ENCODE measurements at regions not wholly inside any gene's neighbourhood (a gene's known extent, or its start where the extent isn't known, plus 50 kb on each side); places are given as distances from the start of the nearest gene placed in this dataset.

DNA sequence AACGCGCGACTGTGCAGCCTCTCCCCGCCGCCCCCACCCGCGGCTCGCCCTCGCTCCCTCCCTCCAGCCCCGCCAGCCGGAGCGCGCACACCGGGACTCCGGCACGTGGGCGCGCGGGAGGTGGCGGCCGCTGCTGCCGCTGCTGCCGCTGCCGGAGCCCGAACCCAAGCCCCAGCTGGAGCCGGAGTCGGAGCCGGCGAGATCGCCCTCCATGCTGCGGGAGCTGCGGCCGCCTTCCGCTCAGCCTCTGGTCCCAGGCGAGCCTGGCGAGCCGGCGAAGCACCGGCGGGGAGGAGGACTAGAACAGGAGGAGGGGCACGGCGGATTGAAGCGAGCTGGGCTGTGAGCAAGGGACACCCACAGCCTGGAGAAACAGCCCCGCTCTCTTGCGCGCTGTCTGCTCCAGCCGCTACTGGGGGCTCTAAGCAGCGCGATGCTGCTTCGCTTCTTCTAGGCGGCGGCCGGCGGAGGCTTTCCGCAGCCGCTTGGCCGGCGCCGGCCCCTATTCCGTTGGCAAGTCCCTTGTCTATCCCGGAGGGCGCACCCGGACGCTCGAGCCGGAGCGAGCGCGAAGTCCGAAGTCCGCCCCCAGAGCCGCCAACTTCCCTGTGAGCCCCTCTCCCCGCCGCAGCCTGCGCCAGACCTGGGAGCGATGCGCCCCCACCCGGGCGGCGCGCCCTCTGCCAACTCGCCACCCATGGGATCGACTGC is 598.7 kb upstream of the SGCD start (continued):
- TF ChIP-seq, protein P1, sequence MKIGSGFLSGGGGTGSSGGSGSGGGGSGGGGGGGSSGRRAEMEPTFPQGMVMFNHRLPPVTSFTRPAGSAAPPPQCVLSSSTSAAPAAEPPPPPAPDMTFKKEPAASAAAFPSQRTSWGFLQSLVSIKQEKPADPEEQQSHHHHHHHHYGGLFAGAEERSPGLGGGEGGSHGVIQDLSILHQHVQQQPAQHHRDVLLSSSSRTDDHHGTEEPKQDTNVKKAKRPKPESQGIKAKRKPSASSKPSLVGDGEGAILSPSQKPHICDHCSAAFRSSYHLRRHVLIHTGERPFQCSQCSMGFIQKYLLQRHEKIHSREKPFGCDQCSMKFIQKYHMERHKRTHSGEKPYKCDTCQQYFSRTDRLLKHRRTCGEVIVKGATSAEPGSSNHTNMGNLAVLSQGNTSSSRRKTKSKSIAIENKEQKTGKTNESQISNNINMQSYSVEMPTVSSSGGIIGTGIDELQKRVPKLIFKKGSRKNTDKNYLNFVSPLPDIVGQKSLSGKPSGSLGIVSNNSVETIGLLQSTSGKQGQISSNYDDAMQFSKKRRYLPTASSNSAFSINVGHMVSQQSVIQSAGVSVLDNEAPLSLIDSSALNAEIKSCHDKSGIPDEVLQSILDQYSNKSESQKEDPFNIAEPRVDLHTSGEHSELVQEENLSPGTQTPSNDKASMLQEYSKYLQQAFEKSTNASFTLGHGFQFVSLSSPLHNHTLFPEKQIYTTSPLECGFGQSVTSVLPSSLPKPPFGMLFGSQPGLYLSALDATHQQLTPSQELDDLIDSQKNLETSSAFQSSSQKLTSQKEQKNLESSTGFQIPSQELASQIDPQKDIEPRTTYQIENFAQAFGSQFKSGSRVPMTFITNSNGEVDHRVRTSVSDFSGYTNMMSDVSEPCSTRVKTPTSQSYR (CRISPR knock-in tag; IDR thresholded peaks at IDR 0.05), result no peak
- TF ChIP-seq FOXK1 (CRISPR knock-in tag; IDR thresholded peaks at IDR 0.05) (peak; percentile 38; the same call in 1 of the 2 replicates), JUN (CRISPR knock-in tag; IDR thresholded peaks at IDR 0.05) (no peak), ZNF138 (CRISPR knock-in tag; conservative IDR thresholded peaks at IDR 0.05) (no peak), ZNF396 (CRISPR knock-in tag; IDR thresholded peaks at IDR 0.05; ENCODE audit: borderline replicate concordance) (no peak), FOXP1 (CRISPR knock-in tag; IDR thresholded peaks at IDR 0.05; ENCODE audit: borderline replicate concordance) (0 out of 2 replicates have a peak, but pooled peaks have one; percentile 23), CREM (CRISPR knock-in tag; IDR thresholded peaks at IDR 0.05) (0 out of 2 replicates have a peak, but pooled peaks have one; percentile 21), NFYB (CRISPR knock-in tag; conservative IDR thresholded peaks at IDR 0.05; ENCODE audit: low read depth) (no peak), MXD4 (CRISPR knock-in tag; IDR thresholded peaks at IDR 0.05; ENCODE audit: borderline replicate concordance) (no peak), TP53 (CRISPR knock-in tag; IDR thresholded peaks at IDR 0.05) (no peak)
- TF ChIP-seq, protein P2, sequence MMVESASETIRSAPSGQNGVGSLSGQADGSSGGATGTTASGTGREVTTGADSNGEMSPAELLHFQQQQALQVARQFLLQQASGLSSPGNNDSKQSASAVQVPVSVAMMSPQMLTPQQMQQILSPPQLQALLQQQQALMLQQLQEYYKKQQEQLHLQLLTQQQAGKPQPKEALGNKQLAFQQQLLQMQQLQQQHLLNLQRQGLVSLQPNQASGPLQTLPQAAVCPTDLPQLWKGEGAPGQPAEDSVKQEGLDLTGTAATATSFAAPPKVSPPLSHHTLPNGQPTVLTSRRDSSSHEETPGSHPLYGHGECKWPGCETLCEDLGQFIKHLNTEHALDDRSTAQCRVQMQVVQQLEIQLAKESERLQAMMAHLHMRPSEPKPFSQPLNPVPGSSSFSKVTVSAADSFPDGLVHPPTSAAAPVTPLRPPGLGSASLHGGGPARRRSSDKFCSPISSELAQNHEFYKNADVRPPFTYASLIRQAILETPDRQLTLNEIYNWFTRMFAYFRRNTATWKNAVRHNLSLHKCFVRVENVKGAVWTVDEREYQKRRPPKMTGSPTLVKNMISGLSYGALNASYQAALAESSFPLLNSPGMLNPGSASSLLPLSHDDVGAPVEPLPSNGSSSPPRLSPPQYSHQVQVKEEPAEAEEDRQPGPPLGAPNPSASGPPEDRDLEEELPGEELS (CRISPR knock-in tag; IDR thresholded peaks at IDR 0.05), result 0 out of 2 replicates have a peak, but pooled peaks have one; percentile 13
- TF ChIP-seq, protein P3, sequence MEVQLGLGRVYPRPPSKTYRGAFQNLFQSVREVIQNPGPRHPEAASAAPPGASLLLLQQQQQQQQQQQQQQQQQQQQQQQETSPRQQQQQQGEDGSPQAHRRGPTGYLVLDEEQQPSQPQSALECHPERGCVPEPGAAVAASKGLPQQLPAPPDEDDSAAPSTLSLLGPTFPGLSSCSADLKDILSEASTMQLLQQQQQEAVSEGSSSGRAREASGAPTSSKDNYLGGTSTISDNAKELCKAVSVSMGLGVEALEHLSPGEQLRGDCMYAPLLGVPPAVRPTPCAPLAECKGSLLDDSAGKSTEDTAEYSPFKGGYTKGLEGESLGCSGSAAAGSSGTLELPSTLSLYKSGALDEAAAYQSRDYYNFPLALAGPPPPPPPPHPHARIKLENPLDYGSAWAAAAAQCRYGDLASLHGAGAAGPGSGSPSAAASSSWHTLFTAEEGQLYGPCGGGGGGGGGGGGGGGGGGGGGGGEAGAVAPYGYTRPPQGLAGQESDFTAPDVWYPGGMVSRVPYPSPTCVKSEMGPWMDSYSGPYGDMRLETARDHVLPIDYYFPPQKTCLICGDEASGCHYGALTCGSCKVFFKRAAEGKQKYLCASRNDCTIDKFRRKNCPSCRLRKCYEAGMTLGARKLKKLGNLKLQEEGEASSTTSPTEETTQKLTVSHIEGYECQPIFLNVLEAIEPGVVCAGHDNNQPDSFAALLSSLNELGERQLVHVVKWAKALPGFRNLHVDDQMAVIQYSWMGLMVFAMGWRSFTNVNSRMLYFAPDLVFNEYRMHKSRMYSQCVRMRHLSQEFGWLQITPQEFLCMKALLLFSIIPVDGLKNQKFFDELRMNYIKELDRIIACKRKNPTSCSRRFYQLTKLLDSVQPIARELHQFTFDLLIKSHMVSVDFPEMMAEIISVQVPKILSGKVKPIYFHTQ (CRISPR knock-in tag; IDR thresholded peaks at IDR 0.05), result no peak
- TF ChIP-seq, protein P4, sequence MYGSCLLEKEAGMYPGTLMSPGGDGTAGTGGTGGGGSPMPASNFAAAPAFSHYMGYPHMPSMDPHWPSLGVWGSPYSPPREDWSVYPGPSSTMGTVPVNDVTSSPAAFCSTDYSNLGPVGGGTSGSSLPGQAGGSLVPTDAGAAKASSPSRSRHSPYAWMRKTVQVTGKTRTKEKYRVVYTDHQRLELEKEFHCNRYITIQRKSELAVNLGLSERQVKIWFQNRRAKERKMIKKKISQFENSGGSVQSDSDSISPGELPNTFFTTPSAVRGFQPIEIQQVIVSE (CRISPR knock-in tag; IDR thresholded peaks at IDR 0.05; ENCODE audit: borderline replicate concordance), result no peak
- TF ChIP-seq, protein P5, sequence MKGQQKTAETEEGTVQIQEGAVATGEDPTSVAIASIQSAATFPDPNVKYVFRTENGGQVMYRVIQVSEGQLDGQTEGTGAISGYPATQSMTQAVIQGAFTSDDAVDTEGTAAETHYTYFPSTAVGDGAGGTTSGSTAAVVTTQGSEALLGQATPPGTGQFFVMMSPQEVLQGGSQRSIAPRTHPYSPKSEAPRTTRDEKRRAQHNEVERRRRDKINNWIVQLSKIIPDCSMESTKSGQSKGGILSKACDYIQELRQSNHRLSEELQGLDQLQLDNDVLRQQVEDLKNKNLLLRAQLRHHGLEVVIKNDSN (CRISPR knock-in tag; IDR thresholded peaks at IDR 0.05), result no peak
- TF ChIP-seq, protein P6, sequence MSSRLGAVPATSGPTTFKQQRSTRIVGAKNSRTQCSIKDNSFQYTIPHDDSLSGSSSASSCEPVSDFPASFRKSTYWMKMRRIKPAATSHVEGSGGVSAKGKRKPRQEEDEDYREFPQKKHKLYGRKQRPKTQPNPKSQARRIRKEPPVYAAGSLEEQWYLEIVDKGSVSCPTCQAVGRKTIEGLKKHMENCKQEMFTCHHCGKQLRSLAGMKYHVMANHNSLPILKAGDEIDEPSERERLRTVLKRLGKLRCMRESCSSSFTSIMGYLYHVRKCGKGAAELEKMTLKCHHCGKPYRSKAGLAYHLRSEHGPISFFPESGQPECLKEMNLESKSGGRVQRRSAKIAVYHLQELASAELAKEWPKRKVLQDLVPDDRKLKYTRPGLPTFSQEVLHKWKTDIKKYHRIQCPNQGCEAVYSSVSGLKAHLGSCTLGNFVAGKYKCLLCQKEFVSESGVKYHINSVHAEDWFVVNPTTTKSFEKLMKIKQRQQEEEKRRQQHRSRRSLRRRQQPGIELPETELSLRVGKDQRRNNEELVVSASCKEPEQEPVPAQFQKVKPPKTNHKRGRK (CRISPR knock-in tag; IDR thresholded peaks at IDR 0.05; ENCODE audit: borderline replicate concordance), result no peak
